Mammary epithelial cell (primary cell): ENCODE measurements at regions not wholly inside any gene's neighbourhood (a gene's known extent, or its start where the extent isn't known, plus 50 kb on each side); places are given as distances from the start of the nearest gene placed in this dataset.

Experiments used
- EZH2 ChIP-seq: IDR thresholded peaks from 2 replicates; pipeline ENCODE4 v1.6.1; 2012; ENCODE audit warnings: low read length, inconsistent platforms, borderline replicate concordance
- TF ChIP-seq, protein P1 (sequence below), 2 donors: IDR thresholded peaks in 1 of 2; conservative IDR thresholded peaks in 1 of 2; 2 replicates each; pipeline ENCODE4 v1.5.1; 2011 to 2012; ENCODE audit warnings: inconsistent platforms in 2 of 2, low read length in 2 of 2, mild to moderate bottlenecking in 2 of 2, control low read depth in 1 of 2, low read depth in 1 of 2; ENCODE audit not compliant: insufficient read depth in 1 of 2; ENCODE audit errors: extremely low read depth in 1 of 2

DNA sequence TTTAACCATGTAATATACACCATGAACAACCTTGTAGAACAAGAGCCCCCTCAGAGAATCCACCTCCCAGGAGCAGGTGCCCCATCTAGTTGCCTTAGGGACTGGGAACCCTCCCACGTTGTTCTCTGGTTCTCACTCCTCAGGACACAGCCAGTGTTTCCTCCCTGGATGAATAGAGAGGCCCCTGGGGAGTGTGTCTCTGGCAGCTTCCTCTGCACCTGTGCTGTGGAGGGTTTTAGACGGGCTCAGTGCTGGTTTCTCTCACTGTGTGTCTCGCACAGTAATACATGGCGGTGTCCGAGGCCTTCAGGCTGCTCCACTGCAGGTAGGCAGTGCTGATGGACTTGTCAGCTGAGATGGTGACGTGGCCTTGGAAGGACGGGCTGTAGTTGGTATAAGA, 581.3 kb downstream of the TMEM121 start:
- TF ChIP-seq, protein P1, sequence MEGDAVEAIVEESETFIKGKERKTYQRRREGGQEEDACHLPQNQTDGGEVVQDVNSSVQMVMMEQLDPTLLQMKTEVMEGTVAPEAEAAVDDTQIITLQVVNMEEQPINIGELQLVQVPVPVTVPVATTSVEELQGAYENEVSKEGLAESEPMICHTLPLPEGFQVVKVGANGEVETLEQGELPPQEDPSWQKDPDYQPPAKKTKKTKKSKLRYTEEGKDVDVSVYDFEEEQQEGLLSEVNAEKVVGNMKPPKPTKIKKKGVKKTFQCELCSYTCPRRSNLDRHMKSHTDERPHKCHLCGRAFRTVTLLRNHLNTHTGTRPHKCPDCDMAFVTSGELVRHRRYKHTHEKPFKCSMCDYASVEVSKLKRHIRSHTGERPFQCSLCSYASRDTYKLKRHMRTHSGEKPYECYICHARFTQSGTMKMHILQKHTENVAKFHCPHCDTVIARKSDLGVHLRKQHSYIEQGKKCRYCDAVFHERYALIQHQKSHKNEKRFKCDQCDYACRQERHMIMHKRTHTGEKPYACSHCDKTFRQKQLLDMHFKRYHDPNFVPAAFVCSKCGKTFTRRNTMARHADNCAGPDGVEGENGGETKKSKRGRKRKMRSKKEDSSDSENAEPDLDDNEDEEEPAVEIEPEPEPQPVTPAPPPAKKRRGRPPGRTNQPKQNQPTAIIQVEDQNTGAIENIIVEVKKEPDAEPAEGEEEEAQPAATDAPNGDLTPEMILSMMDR (conservative IDR thresholded peaks at IDR 0.05 in 1 of 2, IDR thresholded peaks at IDR 0.05 in 1 of 2; ENCODE audit: extremely low read depth in 1 of 2, insufficient read depth in 1 of 2, low read depth in 1 of 2, low read length in 2 of 2): no peak
- TF ChIP-seq EZH2: no peak
